Activated CD8-positive, alpha-beta T cell treated with anti-CD3 and anti-CD28 coated beads for 36 hours (primary cell): ENCODE measurements at regions not wholly inside any gene's neighbourhood (a gene's known extent, or its start where the extent isn't known, plus 50 kb on each side); places are given as distances from the start of the nearest gene placed in this dataset.

Experiments used
- ATAC-seq: fragments of 200-7000 bp; cut with Tn5 transposase; one replicate; pipeline ENCODE4 v1.10.0; 2021; ENCODE audit warnings: mild to moderate bottlenecking, moderate library complexity
- CTCF ChIA-PET: fragments of 350-600 bp; sonication (Branson Sonifier 250); formaldehyde crosslinking; loops from one replicate; lab custom pipeline; 2021; ENCODE audit warnings: antibody characterized with exemption; lab: Charles Lee
- POLR2A ChIA-PET: fragments of 350-600 bp; sonication (Branson Sonifier 250); formaldehyde crosslinking; loops from one replicate; lab custom pipeline; 2021; ENCODE audit warnings: antibody characterized with exemption; lab: Charles Lee
- DNase-seq: peaks from one replicate; pipeline ENCODE4 v3.0.0-alpha.2; 2020
- H3K27ac Mint-ChIP-seq: one replicate; pipeline ENCODE4 v1.8.0; 2021; ENCODE audit warnings: mild to moderate bottlenecking, mixed read lengths
- H3K27me3 Mint-ChIP-seq: one replicate; pipeline ENCODE4 v1.8.0; 2021; ENCODE audit warnings: mixed read lengths
- H3K36me3 Mint-ChIP-seq: one replicate; pipeline ENCODE4 v1.8.0; 2021; ENCODE audit warnings: low read depth, mixed read lengths
- H3K4me1 Mint-ChIP-seq: one replicate; pipeline ENCODE4 v1.8.0; 2021; ENCODE audit warnings: low read depth, mixed read lengths
- H3K4me3 Mint-ChIP-seq: one replicate; pipeline ENCODE4 v1.8.0; 2021; ENCODE audit warnings: mild to moderate bottlenecking, moderate library complexity, mixed read lengths
- H3K9me3 Mint-ChIP-seq: one replicate; pipeline ENCODE4 v1.8.0; 2021; ENCODE audit warnings: mixed read lengths
- CTCF ChIP-seq: fragments of 200-600 bp; IDR thresholded peaks from one replicate; pipeline ENCODE4 v1.8.0; 2022; ENCODE audit warnings: antibody characterized with exemption, mild to moderate bottlenecking
- intact Hi-C: fragments of 100-400 bp; cut with micrococcal nuclease; formaldehyde crosslinking; loops from one replicate; pipeline ENCODE4 v1.10.0; 2022

- DNase-seq (no peak), ATAC-seq (no peak)
- POLR2A ChIA-PET, result no interaction called here
- Mint-ChIP-seq H3K27me3 (no peaks in the 10 kb centered on the region), H3K4me1 (no peaks in the 10 kb centered on the region), H3K36me3 (no peaks in the 10 kb centered on the region), H3K4me3 (no peak overlapping the region), H3K9me3 (no peaks in the 10 kb centered on the region), H3K27ac (no peak overlapping the region)
- intact Hi-C loops, result no loop called here
- CTCF ChIA-PET, result no interaction called here
- no peak for TF ChIP-seq CTCF
Observed at GRCh38 chr6:23145781-23146180, 576.4 kb downstream of the HDGFL1 start.

DNA sequence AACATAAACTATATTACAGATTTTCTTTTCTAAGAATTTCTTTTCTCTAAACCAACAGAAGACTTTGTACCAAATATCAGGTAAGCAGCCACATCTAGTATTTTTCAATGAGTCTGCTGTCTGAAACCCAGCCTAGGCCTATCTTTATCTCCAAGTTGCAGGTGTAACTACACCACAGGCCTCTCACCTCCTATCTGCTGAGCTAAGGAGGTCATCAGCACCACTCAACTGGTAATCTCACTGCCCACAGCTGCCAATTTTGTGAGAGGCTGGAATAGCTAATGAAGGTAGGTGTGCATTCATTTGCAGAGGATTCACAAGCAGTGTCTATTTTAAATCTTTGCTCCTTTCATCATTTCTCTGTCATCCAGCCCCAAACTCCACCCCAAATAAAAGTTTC, 584.8 kb downstream of the HDGFL1 start:
- H3K4me1 Mint-ChIP-seq, result no peaks in the 10 kb centered on the region
- no peaks in the 10 kb centered on the region for H3K36me3 Mint-ChIP-seq
- no peaks in the 10 kb centered on the region for H3K9me3 Mint-ChIP-seq
- CTCF ChIA-PET, result no interaction called here
- no peak for TF ChIP-seq CTCF
- no peak for DNase-seq
- H3K4me3 Mint-ChIP-seq, result no peak overlapping the region
- intact Hi-C loops, result no loop called here
- POLR2A ChIA-PET, result no interaction called here
- H3K27me3 Mint-ChIP-seq, result no peaks in the 10 kb centered on the region
- ATAC-seq, result no peak
- H3K27ac Mint-ChIP-seq, result no peak overlapping the region

- ATAC-seq, result no peak
- no peaks in the 10 kb centered on the region for H3K27me3 Mint-ChIP-seq
- intact Hi-C loops, result no loop called here
- ChIA-PET CTCF (interaction anchor here (0.7 kb wide), 1 partner anchor 164 kb away, joined by 3 read pairs; no protein-coding TSS in a partner anchor), POLR2A (no interaction called here)
- no peaks in the 10 kb centered on the region for H3K4me1 Mint-ChIP-seq
- H3K4me3 Mint-ChIP-seq, result no peak overlapping the region
- no peak for DNase-seq
- H3K27ac Mint-ChIP-seq, result no peak overlapping the region
- no peak for TF ChIP-seq CTCF
- H3K36me3 Mint-ChIP-seq, result no peaks in the 10 kb centered on the region
- H3K9me3 Mint-ChIP-seq, result peaks cover 6% of the 10 kb centered on the region
Observed at GRCh38 chr6:23170049-23170448, 600.7 kb downstream of the HDGFL1 start.

DNA sequence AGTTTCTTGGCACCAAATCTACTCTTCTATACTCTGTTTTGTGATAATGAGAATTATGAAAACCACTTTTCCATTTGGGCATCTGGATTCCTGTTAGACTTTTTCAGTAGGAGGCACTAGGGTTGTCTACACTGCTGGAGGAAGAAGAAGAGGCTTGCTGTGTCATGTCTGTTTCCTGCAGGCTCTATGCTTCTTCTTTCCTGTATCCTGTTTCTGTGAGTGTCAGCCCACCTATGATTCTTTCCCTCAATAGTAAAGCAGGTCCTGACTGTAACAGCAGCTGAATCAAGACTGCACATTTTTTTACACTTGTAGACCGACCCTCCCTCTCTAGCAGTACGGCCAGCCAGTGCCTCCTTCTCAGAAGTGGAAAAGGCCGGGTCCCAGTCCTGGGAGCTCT, 603.9 kb downstream of the HDGFL1 start:
- CTCF ChIA-PET, result no interaction called here
- intact Hi-C loops, result no loop called here

GRCh38 chr6:23174781-23175361, 605.5 kb downstream of the HDGFL1 start:
- POLR2A ChIA-PET, result no interaction called here
- Mint-ChIP-seq H3K27ac (peak overlapping the region; percentile 28), H3K27me3 (no peaks in the 10 kb centered on the region), H3K4me1 (no peaks in the 10 kb centered on the region), H3K36me3 (no peaks in the 10 kb centered on the region), H3K4me3 (no peak overlapping the region), H3K9me3 (no peaks in the 10 kb centered on the region)
- CTCF ChIA-PET, result no interaction called here
- ATAC-seq (peak; percentile 69), DNase-seq (no peak)
- no peak for TF ChIP-seq CTCF
- intact Hi-C loops, result no loop called here

More for the DNA sequence above, 603.9 kb downstream of the HDGFL1 start:
- H3K4me3 Mint-ChIP-seq, result no peak overlapping the region
- POLR2A ChIA-PET, result no interaction called here
- H3K27me3 Mint-ChIP-seq, result no peaks in the 10 kb centered on the region
- no peaks in the 10 kb centered on the region for H3K4me1 Mint-ChIP-seq
- no peaks in the 10 kb centered on the region for H3K9me3 Mint-ChIP-seq
- ATAC-seq (no peak), DNase-seq (no peak)
- H3K36me3 Mint-ChIP-seq, result no peaks in the 10 kb centered on the region
- no peak for TF ChIP-seq CTCF
- H3K27ac Mint-ChIP-seq, result no peak overlapping the region
